Astrocyte (in vitro differentiated cells and primary cell): ENCODE measurements at regions not wholly inside any gene's neighbourhood (a gene's known extent, or its start where the extent isn't known, plus 50 kb on each side); places are given as distances from the start of the nearest gene placed in this dataset.

Experiments
- DNase-seq: peaks from one replicate; pipeline ENCODE4 v3.0.0-alpha.2; 2010; ENCODE audit warnings: low read depth
- FAIRE-seq: peaks from 2 replicates; lab custom pipeline; 2011; peaks lifted over from hg19 to GRCh38; lab: Jason Lieb, UNC
- H2AFZ ChIP-seq: 2 replicates; pipeline ENCODE4 v1.6.0; 2012; ENCODE audit warnings: low read depth, low read length, inconsistent platforms
- H3K27ac ChIP-seq: 2 replicates; pipeline ENCODE4 v1.5.1; 2011; ENCODE audit warnings: low read depth, low read length, inconsistent platforms
- H3K27me3 ChIP-seq: 2 replicates; pipeline ENCODE4 v1.6.0; 2011; ENCODE audit warnings: low read length, inconsistent platforms; ENCODE audit not compliant: insufficient read depth
- H3K36me3 ChIP-seq: 2 replicates; pipeline ENCODE4 v1.5.1; 2011; ENCODE audit warnings: low read length, inconsistent platforms; ENCODE audit not compliant: insufficient read depth
- H3K4me1 ChIP-seq: 2 replicates; pipeline ENCODE4 v1.5.1; 2011; ENCODE audit warnings: low read length, inconsistent platforms; ENCODE audit not compliant: insufficient read depth
- H3K4me2 ChIP-seq: 2 replicates; pipeline ENCODE4 v1.6.0; 2012; ENCODE audit warnings: low read length, inconsistent platforms
- H3K4me3 ChIP-seq: 2 replicates; pipeline ENCODE4 v1.5.1; 2011; ENCODE audit warnings: low read depth, mild to moderate bottlenecking, low read length, inconsistent platforms; ENCODE audit not compliant: insufficient read depth
- H3K79me2 ChIP-seq: 2 replicates; pipeline ENCODE4 v1.6.0; 2012; ENCODE audit warnings: mild to moderate bottlenecking, low read length, inconsistent platforms; ENCODE audit not compliant: insufficient read depth
- H3K9ac ChIP-seq: 2 replicates; pipeline ENCODE4 v1.6.0; 2012; ENCODE audit warnings: mild to moderate bottlenecking, low read length, inconsistent platforms
- H3K9me3 ChIP-seq: 2 replicates; pipeline ENCODE4 v1.5.1; 2012; ENCODE audit warnings: low read depth, mild to moderate bottlenecking, low read length, inconsistent platforms; ENCODE audit not compliant: insufficient read depth
- H4K20me1 ChIP-seq: 2 replicates; pipeline ENCODE4 v1.6.0; 2012; ENCODE audit warnings: low read length, inconsistent platforms; ENCODE audit not compliant: insufficient read depth
- H3K27ac Mint-ChIP-seq: one replicate; pipeline ENCODE4 v1.8.0; 2021; ENCODE audit warnings: mild to moderate bottlenecking, mixed read lengths; ENCODE audit not compliant: unreplicated experiment
- H3K27me3 Mint-ChIP-seq: one replicate; pipeline ENCODE4 v1.8.0; 2021; ENCODE audit warnings: low read depth, mixed read lengths; ENCODE audit not compliant: unreplicated experiment
- H3K36me3 Mint-ChIP-seq: one replicate; pipeline ENCODE4 v1.8.0; 2021; ENCODE audit warnings: low read depth, mixed read lengths; ENCODE audit not compliant: unreplicated experiment
- H3K4me1 Mint-ChIP-seq: one replicate; pipeline ENCODE4 v1.8.0; 2021; ENCODE audit warnings: low read depth, mixed read lengths; ENCODE audit not compliant: unreplicated experiment
- H3K4me3 Mint-ChIP-seq: one replicate; pipeline ENCODE4 v1.8.0; 2021; ENCODE audit warnings: mild to moderate bottlenecking, moderate library complexity, mixed read lengths; ENCODE audit not compliant: unreplicated experiment
- H3K9me3 Mint-ChIP-seq: one replicate; pipeline ENCODE4 v1.8.0; 2021; ENCODE audit warnings: mild to moderate bottlenecking, mixed read lengths; ENCODE audit not compliant: unreplicated experiment
- EZH2 ChIP-seq: IDR thresholded peaks from 2 replicates; pipeline ENCODE4 v1.6.1; 2012; ENCODE audit warnings: mild to moderate bottlenecking, low read length, inconsistent platforms; ENCODE audit not compliant: insufficient read depth
- TF ChIP-seq, protein P1 (sequence below): IDR thresholded peaks from 2 replicates; pipeline ENCODE4 v1.5.1; 2011; ENCODE audit warnings: low read depth, mild to moderate bottlenecking, inconsistent platforms, low read length, moderate library complexity; ENCODE audit not compliant: insufficient read depth

DNA sequence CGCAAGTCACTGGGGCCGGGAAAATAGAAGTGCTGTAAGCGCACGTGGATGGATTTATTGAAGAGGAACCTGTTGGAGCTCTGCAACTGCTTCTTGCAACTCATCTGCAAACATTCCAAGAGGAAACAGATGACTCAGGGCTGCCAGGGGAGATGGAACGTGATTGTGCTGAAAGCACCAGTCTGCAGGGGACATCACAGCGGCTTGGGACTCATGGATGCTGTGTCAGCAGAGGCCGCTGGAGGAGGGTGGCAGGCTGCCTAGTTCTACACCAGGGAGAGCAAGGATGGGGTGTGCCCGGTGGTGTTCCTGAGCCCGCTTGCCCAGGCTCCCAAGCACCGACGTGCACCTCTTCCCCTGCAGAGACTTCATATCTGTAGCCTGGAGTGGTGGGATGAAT lies 515.7 kb downstream of the TCERG1L start:
- no peak overlapping the region for H2AFZ ChIP-seq
- Mint-ChIP-seq H3K9me3 (peaks cover 7% of the 10 kb centered on the region), H3K4me3 (no peak overlapping the region), H3K36me3 (no peaks in the 10 kb centered on the region), H3K4me1 (no peaks in the 10 kb centered on the region), H3K27me3 (no peaks in the 10 kb centered on the region), H3K27ac (no peak overlapping the region)
- H3K9ac ChIP-seq, result no peak overlapping the region
- no peak overlapping the region for H3K27ac ChIP-seq
- TF ChIP-seq, protein P1, sequence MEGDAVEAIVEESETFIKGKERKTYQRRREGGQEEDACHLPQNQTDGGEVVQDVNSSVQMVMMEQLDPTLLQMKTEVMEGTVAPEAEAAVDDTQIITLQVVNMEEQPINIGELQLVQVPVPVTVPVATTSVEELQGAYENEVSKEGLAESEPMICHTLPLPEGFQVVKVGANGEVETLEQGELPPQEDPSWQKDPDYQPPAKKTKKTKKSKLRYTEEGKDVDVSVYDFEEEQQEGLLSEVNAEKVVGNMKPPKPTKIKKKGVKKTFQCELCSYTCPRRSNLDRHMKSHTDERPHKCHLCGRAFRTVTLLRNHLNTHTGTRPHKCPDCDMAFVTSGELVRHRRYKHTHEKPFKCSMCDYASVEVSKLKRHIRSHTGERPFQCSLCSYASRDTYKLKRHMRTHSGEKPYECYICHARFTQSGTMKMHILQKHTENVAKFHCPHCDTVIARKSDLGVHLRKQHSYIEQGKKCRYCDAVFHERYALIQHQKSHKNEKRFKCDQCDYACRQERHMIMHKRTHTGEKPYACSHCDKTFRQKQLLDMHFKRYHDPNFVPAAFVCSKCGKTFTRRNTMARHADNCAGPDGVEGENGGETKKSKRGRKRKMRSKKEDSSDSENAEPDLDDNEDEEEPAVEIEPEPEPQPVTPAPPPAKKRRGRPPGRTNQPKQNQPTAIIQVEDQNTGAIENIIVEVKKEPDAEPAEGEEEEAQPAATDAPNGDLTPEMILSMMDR, result no peak
- no peak for TF ChIP-seq EZH2
- peaks cover 23% of the 10 kb centered on the region for H3K9me3 ChIP-seq
- no peak overlapping the region for H3K4me3 ChIP-seq
- DNase-seq (no peak), FAIRE-seq (no peak)
- H3K4me2 ChIP-seq, result no peak overlapping the region
- no peaks in the 10 kb centered on the region for H3K79me2 ChIP-seq
- H4K20me1 ChIP-seq, result no peaks in the 10 kb centered on the region
- H3K27me3 ChIP-seq, result no peaks in the 10 kb centered on the region
- no peaks in the 10 kb centered on the region for H3K36me3 ChIP-seq
- H3K4me1 ChIP-seq, result no peaks in the 10 kb centered on the region

DNA sequence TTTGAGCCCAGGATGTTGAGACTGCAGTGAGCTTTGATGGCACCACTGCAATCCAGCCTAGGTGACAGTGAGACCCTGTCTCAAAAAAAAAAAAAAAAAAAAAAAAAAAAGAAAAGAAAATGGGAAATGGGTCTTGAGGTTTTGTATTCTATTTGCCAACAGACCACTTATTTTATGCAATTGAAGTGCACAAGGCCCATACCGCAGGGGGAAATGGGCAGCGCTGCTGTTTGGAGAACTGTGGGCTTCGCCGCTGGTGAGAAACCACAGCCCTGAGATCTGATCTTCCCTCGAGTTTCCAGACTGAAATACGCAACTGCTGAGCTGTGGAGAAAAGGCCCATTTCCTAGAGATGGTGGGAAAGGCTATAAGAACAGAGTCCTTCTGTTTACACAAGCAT lies 512.0 kb downstream of the TCERG1L start:
- peaks cover 9% of the 10 kb centered on the region for H3K9me3 ChIP-seq
- Mint-ChIP-seq H3K4me3 (no peak overlapping the region), H3K27me3 (no peaks in the 10 kb centered on the region), H3K36me3 (no peaks in the 10 kb centered on the region), H3K4me1 (no peaks in the 10 kb centered on the region), H3K27ac (no peak overlapping the region), H3K9me3 (peaks cover 7% of the 10 kb centered on the region)
- H3K4me3 ChIP-seq, result no peak overlapping the region
- no peak overlapping the region for H3K9ac ChIP-seq
- H4K20me1 ChIP-seq, result no peaks in the 10 kb centered on the region
- H3K27ac ChIP-seq, result no peak overlapping the region
- no peaks in the 10 kb centered on the region for H3K36me3 ChIP-seq
- H3K4me1 ChIP-seq, result no peaks in the 10 kb centered on the region
- TF ChIP-seq EZH2, result no peak
- TF ChIP-seq, protein P1, result no peak
- DNase-seq, result no peak
- H3K79me2 ChIP-seq, result no peaks in the 10 kb centered on the region
- H3K4me2 ChIP-seq, result no peak overlapping the region
- no peaks in the 10 kb centered on the region for H3K27me3 ChIP-seq
- no peak for FAIRE-seq
- no peak overlapping the region for H2AFZ ChIP-seq

DNA sequence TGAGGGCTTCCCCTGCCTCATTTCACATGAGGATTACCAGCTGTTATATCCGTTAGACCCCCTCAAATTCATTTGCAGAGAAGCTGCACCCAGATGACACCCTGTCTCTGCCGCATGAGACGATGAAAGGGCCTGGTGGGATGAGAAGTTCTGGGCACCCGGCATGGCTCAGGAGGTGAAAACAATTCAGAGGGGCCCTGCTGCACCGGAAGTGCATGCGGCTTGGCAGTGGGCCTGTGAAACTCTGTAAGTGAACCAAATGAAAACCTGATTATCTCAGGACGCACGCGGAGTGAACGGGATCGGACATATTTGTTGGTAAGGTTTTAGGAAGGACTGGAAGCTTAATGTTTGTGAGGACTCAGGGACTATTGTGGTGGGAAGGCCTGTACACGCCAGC lies 511.2 kb downstream of the TCERG1L start:
- no peak overlapping the region for H3K4me3 Mint-ChIP-seq
- FAIRE-seq, result no peak
- H3K9me3 Mint-ChIP-seq, result peaks cover 7% of the 10 kb centered on the region
- no peak overlapping the region for H3K4me2 ChIP-seq
- H3K36me3 Mint-ChIP-seq, result no peaks in the 10 kb centered on the region
- no peaks in the 10 kb centered on the region for H4K20me1 ChIP-seq
- H3K27ac ChIP-seq, result no peak overlapping the region
- H3K4me3 ChIP-seq, result no peak overlapping the region
- no peak for TF ChIP-seq EZH2
- TF ChIP-seq, protein P1, result no peak
- no peak overlapping the region for H3K27ac Mint-ChIP-seq
- no peaks in the 10 kb centered on the region for H3K79me2 ChIP-seq
- no peak for DNase-seq
- H2AFZ ChIP-seq, result no peak overlapping the region
- H3K27me3 Mint-ChIP-seq, result no peaks in the 10 kb centered on the region
- no peaks in the 10 kb centered on the region for H3K27me3 ChIP-seq
- peaks cover 9% of the 10 kb centered on the region for H3K9me3 ChIP-seq
- no peaks in the 10 kb centered on the region for H3K4me1 ChIP-seq
- H3K4me1 Mint-ChIP-seq, result no peaks in the 10 kb centered on the region
- H3K36me3 ChIP-seq, result no peaks in the 10 kb centered on the region
- no peak overlapping the region for H3K9ac ChIP-seq
